ENCODE measurements at regions not wholly inside any gene's neighbourhood (a gene's known extent, or its start where the extent isn't known, plus 50 kb on each side); places are given as distances from the start of the nearest gene placed in this dataset.

DNA sequence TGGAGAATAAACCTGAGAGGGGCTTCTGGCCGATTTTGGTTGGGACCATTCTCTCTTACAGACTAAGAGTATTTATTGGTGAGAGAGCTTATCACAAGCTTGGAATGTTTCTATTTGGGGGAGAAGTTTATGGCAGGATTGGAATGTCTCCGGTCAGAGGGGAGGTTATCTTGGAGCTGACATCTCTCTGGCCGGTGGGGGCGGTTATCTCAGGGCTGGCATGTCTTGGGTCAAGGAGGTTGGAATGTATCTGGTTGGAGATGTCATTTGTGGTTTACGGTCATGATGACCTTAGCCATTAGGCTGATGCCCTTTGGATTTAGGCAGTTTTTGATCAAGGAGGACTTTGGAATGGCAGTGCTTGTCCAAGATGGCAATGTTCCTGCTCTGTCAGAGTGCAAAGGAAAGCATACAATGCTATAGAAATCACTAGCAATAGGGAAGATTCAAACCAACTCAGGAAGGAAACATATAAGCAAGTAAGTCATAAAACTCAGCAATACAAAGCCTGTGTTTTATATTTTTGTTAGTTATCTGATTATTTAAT, 362.4 kb upstream of the LRATD1 start:
- TF ChIP-seq, protein P1, sequence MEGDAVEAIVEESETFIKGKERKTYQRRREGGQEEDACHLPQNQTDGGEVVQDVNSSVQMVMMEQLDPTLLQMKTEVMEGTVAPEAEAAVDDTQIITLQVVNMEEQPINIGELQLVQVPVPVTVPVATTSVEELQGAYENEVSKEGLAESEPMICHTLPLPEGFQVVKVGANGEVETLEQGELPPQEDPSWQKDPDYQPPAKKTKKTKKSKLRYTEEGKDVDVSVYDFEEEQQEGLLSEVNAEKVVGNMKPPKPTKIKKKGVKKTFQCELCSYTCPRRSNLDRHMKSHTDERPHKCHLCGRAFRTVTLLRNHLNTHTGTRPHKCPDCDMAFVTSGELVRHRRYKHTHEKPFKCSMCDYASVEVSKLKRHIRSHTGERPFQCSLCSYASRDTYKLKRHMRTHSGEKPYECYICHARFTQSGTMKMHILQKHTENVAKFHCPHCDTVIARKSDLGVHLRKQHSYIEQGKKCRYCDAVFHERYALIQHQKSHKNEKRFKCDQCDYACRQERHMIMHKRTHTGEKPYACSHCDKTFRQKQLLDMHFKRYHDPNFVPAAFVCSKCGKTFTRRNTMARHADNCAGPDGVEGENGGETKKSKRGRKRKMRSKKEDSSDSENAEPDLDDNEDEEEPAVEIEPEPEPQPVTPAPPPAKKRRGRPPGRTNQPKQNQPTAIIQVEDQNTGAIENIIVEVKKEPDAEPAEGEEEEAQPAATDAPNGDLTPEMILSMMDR (IDR thresholded peaks at IDR 0.05; ENCODE audit: low read length): no peak
- TF ChIP-seq EZH2 (optimal IDR thresholded peaks at IDR 0.05; ENCODE audit: low read depth, low read length): no peak
